HG03095 (cell line): ENCODE measurements at regions not wholly inside any gene's neighbourhood (a gene's known extent, or its start where the extent isn't known, plus 50 kb on each side); places are given as distances from the start of the nearest gene placed in this dataset.

ENCODE experiments used
- ATAC-seq: cut with Tn5 transposase; IDR thresholded peaks from one replicate; pipeline ENCODE4 v1.9.1; 2021; ENCODE audit warnings: moderate library complexity; ENCODE audit not compliant: unreplicated experiment

- no peak for ATAC-seq
These were observed 153.1 kb downstream of the PCDH17 start for GRCh38 chr13:57784633-57785032.

GRCh38 chr13:57787058-57787791 lies 155.7 kb downstream of the PCDH17 start:
- ATAC-seq, result no peak

GRCh38 chr13:57799624-57800023 lies 168.1 kb downstream of the PCDH17 start:
- ATAC-seq, result no peak

GRCh38 chr13:57813651-57814050 lies 182.1 kb downstream of the PCDH17 start:
- ATAC-seq, result no peak

GRCh38 chr13:57815600-57815999 lies 184.1 kb downstream of the PCDH17 start:
- ATAC-seq, result no peak

GRCh38 chr13:57820924-57821323 lies 189.4 kb downstream of the PCDH17 start:
- no peak for ATAC-seq

- ATAC-seq, result no peak
These were observed 192.2 kb downstream of the PCDH17 start for GRCh38 chr13:57823704-57824103.

GRCh38 chr13:57824121-57824520 lies 192.6 kb downstream of the PCDH17 start:
- ATAC-seq, result no peak

GRCh38 chr13:57825066-57825465 lies 193.5 kb downstream of the PCDH17 start:
- no peak for ATAC-seq

GRCh38 chr13:57829496-57829895 lies 198.0 kb downstream of the PCDH17 start:
- ATAC-seq, result no peak

- no peak for ATAC-seq
These were observed 200.6 kb downstream of the PCDH17 start for GRCh38 chr13:57832187-57832586.

GRCh38 chr13:57837801-57838200 lies 206.3 kb downstream of the PCDH17 start:
- no peak for ATAC-seq

- ATAC-seq, result no peak
These were observed 212.0 kb downstream of the PCDH17 start for GRCh38 chr13:57843521-57843920.

- no peak for ATAC-seq
These were observed 215.1 kb downstream of the PCDH17 start for GRCh38 chr13:57846600-57847173.

- ATAC-seq, result no peak
These were observed 226.4 kb downstream of the PCDH17 start for GRCh38 chr13:57857945-57858344.

- no peak for ATAC-seq
These were observed 226.8 kb downstream of the PCDH17 start for GRCh38 chr13:57858376-57858775.

GRCh38 chr13:57862879-57863278 lies 231.3 kb downstream of the PCDH17 start:
- no peak for ATAC-seq

GRCh38 chr13:57865600-57866294 lies 234.2 kb downstream of the PCDH17 start:
- ATAC-seq, result no peak

- ATAC-seq, result no peak
These were observed 243.0 kb downstream of the PCDH17 start for GRCh38 chr13:57874530-57874929.

- no peak for ATAC-seq
These were observed 246.1 kb downstream of the PCDH17 start for GRCh38 chr13:57877601-57878000.

- ATAC-seq, result no peak
These were observed 246.7 kb downstream of the PCDH17 start for GRCh38 chr13:57878291-57878690.

GRCh38 chr13:57897225-57897624 lies 265.7 kb downstream of the PCDH17 start:
- ATAC-seq, result no peak
